ENCODE measurements at regions not wholly inside any gene's neighbourhood (a gene's known extent, or its start where the extent isn't known, plus 50 kb on each side); places are given as distances from the start of the nearest gene placed in this dataset.
A peak's percentile ranks its signal among the peaks of the same experiment; 100 is the strongest.

GRCh38 chr15:79230766-79231165 is 51.8 kb upstream of the ANKRD34C start (continued):
- no peak for TF ChIP-seq FOXA3 (CRISPR knock-in tag; IDR thresholded peaks at IDR 0.05)
- TF ChIP-seq IRF1 (CRISPR knock-in tag; IDR thresholded peaks at IDR 0.05; ENCODE audit: low read depth): no peak

- ChIA-PET POLR2A (no interaction called here), CTCF (ENCODE audit: low intra/inter-chr PET ratio, low total read pairs) (no interaction called here)
- H3K27ac ChIP-seq (ENCODE audit: extremely low read length, insufficient read depth, low read length): no peak overlapping the region
- no peak overlapping the region for H2AFZ ChIP-seq (ENCODE audit: low read length)
- intact Hi-C loops (cut with micrococcal nuclease; ENCODE audit: unreplicated experiment) (no loop called here), in situ Hi-C loops (cut with HindIII; ENCODE audit: extremely low pct_ligation_motif_present, low pct_unique_long_range_greater_than_20kb) (no loop called here)
- H3K27me3 ChIP-seq (ENCODE audit: control insufficient read depth in 1 of 2, insufficient read depth in 2 of 2, low read length in 2 of 2): peaks cover 1 to 16% of the 10 kb centered on the region in 2 experiments; a peak in 2 of 5 replicates
- no TSS peak for BruUV-seq (replicated peaks)
- TF ChIP-seq RFX1 (IDR thresholded peaks at IDR 0.05) (peak; percentile 29; the same call in 1 of the 2 replicates), PHF5A (CRISPR knock-in tag; IDR thresholded peaks at IDR 0.05; ENCODE audit: low read depth, unreplicated experiment) (no peak), ZXDC (CRISPR knock-in tag; IDR thresholded peaks at IDR 0.05) (no peak)
- H3K9ac ChIP-seq (ENCODE audit: insufficient read depth, low read depth, low read length): no peak overlapping the region
- FAIRE-seq (no peak), DNase-seq (ENCODE audit: low spot score) (no peak), ATAC-seq (no peak)
- no peaks in the 10 kb centered on the region for H3K4me1 ChIP-seq (ENCODE audit: insufficient read depth, low read length)
- no peaks in the 10 kb centered on the region for H4K20me1 ChIP-seq (ENCODE audit: insufficient read depth, low read length)
- no peak overlapping the region for H3K4me3 ChIP-seq (replicated peaks in 1 of 3; ENCODE audit: insufficient read depth in 1 of 3, low read depth in 2 of 3, low read length in 3 of 3)
- WGBS (ENCODE audit: low lambda C conversion rate): 0% methylated on average over 2 of the region's 2 CpGs
- H3K36me3 ChIP-seq (replicated peaks in 1 of 2; ENCODE audit: control insufficient read depth in 1 of 2, insufficient read depth in 2 of 2, low read length in 2 of 2): no peaks in the 10 kb centered on the region
- no peaks in the 10 kb centered on the region for H3K79me2 ChIP-seq (ENCODE audit: insufficient read depth, low read length)
- H3K4me2 ChIP-seq (ENCODE audit: low read depth, low read length): no peak overlapping the region
- H3K9me3 ChIP-seq (ENCODE audit: low read length): no peaks in the 10 kb centered on the region
Observed at GRCh38 chr15:79222808-79223207, 59.7 kb upstream of the ANKRD34C start.

Measured in HepG2 (cell line).